Mammary epithelial cell (primary cell): ENCODE measurements at regions not wholly inside any gene's neighbourhood (a gene's known extent, or its start where the extent isn't known, plus 50 kb on each side); places are given as distances from the start of the nearest gene placed in this dataset.

ENCODE experiments used
- EZH2 ChIP-seq: IDR thresholded peaks from 2 replicates; pipeline ENCODE4 v1.6.1; 2012; ENCODE audit warnings: low read length, inconsistent platforms, borderline replicate concordance
- TF ChIP-seq, protein P1 (sequence below), 2 donors: IDR thresholded peaks in 1 of 2; conservative IDR thresholded peaks in 1 of 2; 2 replicates each; pipeline ENCODE4 v1.5.1; 2011 to 2012; ENCODE audit warnings: inconsistent platforms in 2 of 2, low read length in 2 of 2, mild to moderate bottlenecking in 2 of 2, control low read depth in 1 of 2, low read depth in 1 of 2; ENCODE audit not compliant: insufficient read depth in 1 of 2; ENCODE audit errors: extremely low read depth in 1 of 2

DNA sequence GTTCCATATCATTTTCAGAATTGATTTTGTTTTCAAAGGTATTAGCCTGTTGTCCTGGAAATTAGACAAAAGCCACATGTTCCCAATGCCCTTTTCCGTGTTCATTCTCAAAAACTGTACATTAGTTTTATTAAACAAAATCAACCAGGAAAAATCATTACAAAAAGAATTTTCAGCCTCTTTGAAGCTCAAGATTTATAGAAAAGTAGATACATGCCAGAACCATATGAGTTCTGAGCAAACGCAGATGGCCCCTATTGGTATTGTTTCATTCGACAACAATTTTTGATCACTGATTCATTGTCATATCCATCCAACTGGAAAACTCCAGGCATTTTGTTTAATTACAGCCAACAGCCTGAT lies 148.5 kb upstream of the GRAMD2B start:
- TF ChIP-seq, protein P1, sequence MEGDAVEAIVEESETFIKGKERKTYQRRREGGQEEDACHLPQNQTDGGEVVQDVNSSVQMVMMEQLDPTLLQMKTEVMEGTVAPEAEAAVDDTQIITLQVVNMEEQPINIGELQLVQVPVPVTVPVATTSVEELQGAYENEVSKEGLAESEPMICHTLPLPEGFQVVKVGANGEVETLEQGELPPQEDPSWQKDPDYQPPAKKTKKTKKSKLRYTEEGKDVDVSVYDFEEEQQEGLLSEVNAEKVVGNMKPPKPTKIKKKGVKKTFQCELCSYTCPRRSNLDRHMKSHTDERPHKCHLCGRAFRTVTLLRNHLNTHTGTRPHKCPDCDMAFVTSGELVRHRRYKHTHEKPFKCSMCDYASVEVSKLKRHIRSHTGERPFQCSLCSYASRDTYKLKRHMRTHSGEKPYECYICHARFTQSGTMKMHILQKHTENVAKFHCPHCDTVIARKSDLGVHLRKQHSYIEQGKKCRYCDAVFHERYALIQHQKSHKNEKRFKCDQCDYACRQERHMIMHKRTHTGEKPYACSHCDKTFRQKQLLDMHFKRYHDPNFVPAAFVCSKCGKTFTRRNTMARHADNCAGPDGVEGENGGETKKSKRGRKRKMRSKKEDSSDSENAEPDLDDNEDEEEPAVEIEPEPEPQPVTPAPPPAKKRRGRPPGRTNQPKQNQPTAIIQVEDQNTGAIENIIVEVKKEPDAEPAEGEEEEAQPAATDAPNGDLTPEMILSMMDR (conservative IDR thresholded peaks at IDR 0.05 in 1 of 2, IDR thresholded peaks at IDR 0.05 in 1 of 2; ENCODE audit: extremely low read depth in 1 of 2, insufficient read depth in 1 of 2, low read depth in 1 of 2, low read length in 2 of 2), result no peak
- no peak for TF ChIP-seq EZH2
